HepG2 (cell line): ENCODE measurements at regions not wholly inside any gene's neighbourhood (a gene's known extent, or its start where the extent isn't known, plus 50 kb on each side); places are given as distances from the start of the nearest gene placed in this dataset.

Source experiments
- ATAC-seq: fragments of 200-7000 bp; cut with Tn5 transposase; 3 replicates; pipeline ENCODE4 v1.9.1; 2020; ENCODE audit warnings: mild to moderate bottlenecking, moderate library complexity
- BruUV-seq: library from RNA; stranded (reverse); fragments of 400-500 nt; replicated peaks from 2 replicates; lab custom pipeline; 2021; lab: Mats Ljungman, UMichigan
- CTCF ChIA-PET: fragments of 300-600 bp; formaldehyde crosslinking; extraction: SDS; loops from one replicate; lab custom pipeline; 2021; ENCODE audit warnings: low total read pairs, inconsistent platforms, low intra/inter-chr PET ratio; lab: Yijun Ruan, JAX
- POLR2A ChIA-PET: fragments of 350-600 bp; sonication (Branson Sonifier 250); formaldehyde crosslinking; loops from one replicate; lab custom pipeline; 2020; ENCODE audit warnings: antibody characterized with exemption, inconsistent platforms; lab: Yijun Ruan, JAX
- DNase-seq: peaks from one replicate; pipeline ENCODE4 v3.0.0-alpha.2; 2015; ENCODE audit warnings: low spot score
- FAIRE-seq: peaks from 3 replicates; lab custom pipeline; 2011; peaks lifted over from hg19 to GRCh38; lab: Jason Lieb, UNC
- H2AFZ ChIP-seq: one replicate; pipeline ENCODE4 v1.6.1; 2011; ENCODE audit warnings: low read length, inconsistent platforms
- H3K27ac ChIP-seq: fragments of 300-600 bp; 3 replicates; pipeline ENCODE4 v1.8.0; 2011; ENCODE audit warnings: mixed run types, mild to moderate bottlenecking, mixed read lengths, low read length, inconsistent platforms; ENCODE audit not compliant: insufficient read depth; ENCODE audit errors: extremely low read length
- H3K27me3 ChIP-seq, 2 experiments: fragments of 200-600 bp in 1 of 2; 2 replicates in 1 of 2; 3 replicates in 1 of 2; pipeline versions ENCODE4 v1.6.0 to v1.8.0; 2011; ENCODE audit warnings: low read length in 2 of 2, mild to moderate bottlenecking in 2 of 2, moderate library complexity in 2 of 2, inconsistent platforms in 1 of 2; ENCODE audit not compliant: insufficient read depth in 2 of 2, control insufficient read depth in 1 of 2
- H3K36me3 ChIP-seq, 2 experiments: fragments of 200-600 bp in 1 of 2; replicated peaks in 1 of 2; 2 replicates in 1 of 2; 3 replicates in 1 of 2; pipeline versions ENCODE4 v1.5.1 to v1.8.0; 2011; ENCODE audit warnings: low read length in 2 of 2, inconsistent platforms in 1 of 2; ENCODE audit not compliant: insufficient read depth in 2 of 2, control insufficient read depth in 1 of 2
- H3K4me1 ChIP-seq: 2 replicates; pipeline ENCODE4 v1.5.1; 2012; ENCODE audit warnings: low read length, inconsistent platforms; ENCODE audit not compliant: insufficient read depth
- H3K4me2 ChIP-seq: 2 replicates; pipeline ENCODE4 v1.6.0; 2011; ENCODE audit warnings: low read depth, low read length, inconsistent platforms
- H3K4me3 ChIP-seq, 3 experiments: fragments of 200-600 bp in 1 of 3; sonication (generic), shearing (Covaris generic) in 1 of 3; replicated peaks in 1 of 3; 2 replicates each; pipeline ENCODE4 v1.5.1; 2011 to 2016; ENCODE audit warnings: low read length in 3 of 3, inconsistent platforms in 2 of 3, low read depth in 2 of 3, mild to moderate bottlenecking in 2 of 3, control low read depth in 1 of 3, mixed read lengths in 1 of 3; ENCODE audit not compliant: insufficient read depth in 1 of 3
- H3K79me2 ChIP-seq: one replicate; pipeline ENCODE4 v1.6.1; 2011; ENCODE audit warnings: low read length, inconsistent platforms; ENCODE audit not compliant: insufficient read depth
- H3K9ac ChIP-seq: 2 replicates; pipeline ENCODE4 v1.6.0; 2011; ENCODE audit warnings: mild to moderate bottlenecking, low read depth, low read length, inconsistent platforms; ENCODE audit not compliant: insufficient read depth
- H3K9me3 ChIP-seq: 2 replicates; pipeline ENCODE4 v1.5.1; 2012; ENCODE audit warnings: mild to moderate bottlenecking, low read length
- H4K20me1 ChIP-seq: 2 replicates; pipeline ENCODE4 v1.6.0; 2011; ENCODE audit warnings: inconsistent platforms, mild to moderate bottlenecking, low read length, moderate library complexity; ENCODE audit not compliant: insufficient read depth
- ADNP ChIP-seq: sonication (generic); formaldehyde crosslinking; IDR thresholded peaks from 2 replicates; pipeline ENCODE4 v1.4.0; 2020; ENCODE audit warnings: missing genetic modification reagents
- ARHGAP35 ChIP-seq: sonication (generic); formaldehyde crosslinking; IDR thresholded peaks from 2 replicates; pipeline ENCODE4 v1.9.0; 2022; ENCODE audit warnings: mild to moderate bottlenecking, inconsistent platforms, moderate library complexity, missing genetic modification reagents, borderline replicate concordance
- EED ChIP-seq: sonication (generic); formaldehyde crosslinking; IDR thresholded peaks from 2 replicates; pipeline ENCODE4 v1.5.0; 2020; ENCODE audit warnings: mild to moderate bottlenecking, missing genetic modification reagents
- ETV6 ChIP-seq: sonication (generic); formaldehyde crosslinking; conservative IDR thresholded peaks from 2 replicates; pipeline ENCODE4 v1.4.0; 2020; ENCODE audit warnings: missing genetic modification reagents
- IRX3 ChIP-seq: sonication (generic); formaldehyde crosslinking; IDR thresholded peaks from 2 replicates; pipeline ENCODE4 v1.8.1; 2023; ENCODE audit warnings: mild to moderate bottlenecking, low read depth, missing genetic modification reagents, borderline replicate concordance
- MXI1 ChIP-seq: IDR thresholded peaks from 3 replicates; pipeline ENCODE4 v1.6.1; 2012; ENCODE audit warnings: low read depth, low read length, inconsistent platforms, borderline replicate concordance
- PBX2 ChIP-seq: IDR thresholded peaks from 2 replicates; pipeline ENCODE4 v1.6.1; 2016; ENCODE audit warnings: control low read depth
- RBM22 ChIP-seq: fragments of 200-400 bp; formaldehyde crosslinking; optimal IDR thresholded peaks from 2 replicates; pipeline ENCODE3; 2017; ENCODE audit warnings: mild to moderate bottlenecking, low read length, moderate library complexity
- YY1 ChIP-seq: IDR thresholded peaks from 2 replicates; pipeline ENCODE4 v1.6.1; 2011; ENCODE audit warnings: low read length, low read depth, moderate library complexity, mild to moderate bottlenecking; ENCODE audit not compliant: insufficient read depth, insufficient replicate concordance
- ZNF251 ChIP-seq: sonication (generic); formaldehyde crosslinking; IDR thresholded peaks from 2 replicates; pipeline ENCODE4 v1.9.0; 2021; ENCODE audit warnings: mild to moderate bottlenecking, missing genetic modification reagents
- ZNF503 ChIP-seq: sonication (generic); formaldehyde crosslinking; IDR thresholded peaks from 2 replicates; pipeline ENCODE4 v1.4.0; 2020; ENCODE audit warnings: missing genetic modification reagents
- WGBS: methylation state at CpG from one replicate; pipeline ENCODE4 v1.1.6; 2017; ENCODE audit warnings: low lambda C conversion rate; 5-methylcytosine and 5-hydroxymethylcytosine counted together
- in situ Hi-C: cut with HindIII; loops from 2 replicates; pipeline ENCODE4 v1.10.0; 2017; ENCODE audit warnings: low pct_unique_long_range_greater_than_20kb; ENCODE audit not compliant: extremely low pct_ligation_motif_present
- intact Hi-C: fragments of 100-400 bp; cut with micrococcal nuclease; formaldehyde crosslinking; loops from one replicate; pipeline ENCODE4 v1.10.0; 2022; ENCODE audit not compliant: unreplicated experiment
- TF ChIP-seq, protein P1 (sequence below): sonication (generic); formaldehyde crosslinking; IDR thresholded peaks from 2 replicates; pipeline ENCODE4 v1.4.0; 2020; ENCODE audit warnings: low read depth, mild to moderate bottlenecking, missing genetic modification reagents
- TF ChIP-seq, protein P2 (sequence below): sonication (generic); formaldehyde crosslinking; IDR thresholded peaks from 2 replicates; pipeline ENCODE4 v1.8.1; 2023; ENCODE audit warnings: mild to moderate bottlenecking, moderate library complexity, missing genetic modification reagents
- TF ChIP-seq, protein P3 (sequence below): sonication (generic); formaldehyde crosslinking; IDR thresholded peaks from 2 replicates; pipeline ENCODE4 v1.5.0; 2020; ENCODE audit warnings: missing genetic modification reagents

- in situ Hi-C loops, result no loop called here
- H4K20me1 ChIP-seq, result no peaks in the 10 kb centered on the region
- no peaks in the 10 kb centered on the region for H3K79me2 ChIP-seq
- intact Hi-C loops, result no loop called here
- H3K4me2 ChIP-seq, result no peak overlapping the region
- no peaks in the 10 kb centered on the region for H3K36me3 ChIP-seq
- no peaks in the 10 kb centered on the region for H3K9me3 ChIP-seq
- FAIRE-seq (no peak), ATAC-seq (no peak), DNase-seq (no peak)
- no TSS peak for BruUV-seq
- WGBS, result 3% methylated on average over 5 of the region's 5 CpGs
- TF ChIP-seq ADNP (CRISPR knock-in tag) (no peak), IRX3 (no peak), ETV6 (CRISPR knock-in tag) (no peak), MXI1 (no peak), RBM22 (no peak)
- TF ChIP-seq, protein P1, sequence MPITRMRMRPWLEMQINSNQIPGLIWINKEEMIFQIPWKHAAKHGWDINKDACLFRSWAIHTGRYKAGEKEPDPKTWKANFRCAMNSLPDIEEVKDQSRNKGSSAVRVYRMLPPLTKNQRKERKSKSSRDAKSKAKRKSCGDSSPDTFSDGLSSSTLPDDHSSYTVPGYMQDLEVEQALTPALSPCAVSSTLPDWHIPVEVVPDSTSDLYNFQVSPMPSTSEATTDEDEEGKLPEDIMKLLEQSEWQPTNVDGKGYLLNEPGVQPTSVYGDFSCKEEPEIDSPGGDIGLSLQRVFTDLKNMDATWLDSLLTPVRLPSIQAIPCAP (CRISPR knock-in tag), result no peak
- TF ChIP-seq, protein P2, sequence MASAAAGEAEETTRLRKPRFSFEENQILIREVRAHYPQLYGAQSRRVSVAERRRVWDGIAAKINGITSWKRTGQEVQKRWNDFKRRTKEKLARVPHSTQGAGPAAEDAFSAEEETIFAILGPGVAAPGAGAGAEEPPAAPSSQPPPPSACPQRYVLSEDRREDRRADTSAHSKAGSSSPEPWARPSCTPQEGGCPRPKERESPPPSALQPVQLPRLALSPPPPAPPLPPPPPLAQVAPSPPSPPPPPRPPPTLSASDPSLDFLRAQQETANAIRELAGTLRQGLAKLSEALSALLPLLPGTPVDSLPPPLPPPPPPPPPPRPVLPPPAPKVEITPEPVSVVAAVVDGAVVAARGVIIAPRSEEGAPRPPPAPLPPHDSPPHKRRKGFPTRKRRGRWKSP (CRISPR knock-in tag), result no peak
- H2AFZ ChIP-seq, result no peak overlapping the region
- H3K27me3 ChIP-seq, result no peaks in the 10 kb centered on the region
- H3K27ac ChIP-seq, result no peak overlapping the region
- no peak overlapping the region for H3K9ac ChIP-seq
- no peak overlapping the region for H3K4me3 ChIP-seq
- no peaks in the 10 kb centered on the region for H3K4me1 ChIP-seq
- POLR2A ChIA-PET, result no interaction called here
- CTCF ChIA-PET, result no interaction called here
Measured at GRCh38 chr5:53241572-53241971, 132.0 kb upstream of the MOCS2 start.

- in situ Hi-C loops, result no loop called here
- TF ChIP-seq PBX2 (CRISPR knock-in tag) (no peak), YY1 (peak; percentile 38), ZNF251 (no peak), ARHGAP35 (CRISPR knock-in tag) (no peak), ZNF503 (CRISPR knock-in tag) (no peak), EED (CRISPR knock-in tag) (no peak)
- TF ChIP-seq, protein P3, sequence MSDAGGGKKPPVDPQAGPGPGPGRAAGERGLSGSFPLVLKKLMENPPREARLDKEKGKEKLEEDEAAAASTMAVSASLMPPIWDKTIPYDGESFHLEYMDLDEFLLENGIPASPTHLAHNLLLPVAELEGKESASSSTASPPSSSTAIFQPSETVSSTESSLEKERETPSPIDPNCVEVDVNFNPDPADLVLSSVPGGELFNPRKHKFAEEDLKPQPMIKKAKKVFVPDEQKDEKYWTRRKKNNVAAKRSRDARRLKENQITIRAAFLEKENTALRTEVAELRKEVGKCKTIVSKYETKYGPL (CRISPR knock-in tag), result no peak
Measured at GRCh38 chr5:53243403-53243802, 133.8 kb upstream of the MOCS2 start.

More at GRCh38 chr5:53243403-53243802, 133.8 kb upstream of the MOCS2 start:
- WGBS, result 1% methylated on average over 3 of the region's 3 CpGs
- Histone ChIP-seq H3K9me3 (no peaks in the 10 kb centered on the region), H3K4me2 (no peak overlapping the region), H3K27ac (no peak overlapping the region), H3K79me2 (no peaks in the 10 kb centered on the region), H4K20me1 (no peaks in the 10 kb centered on the region), H3K9ac (no peak overlapping the region), H2AFZ (no peak overlapping the region), H3K4me1 (no peaks in the 10 kb centered on the region), H3K4me3 (no peak overlapping the region), H3K36me3 (no peaks in the 10 kb centered on the region), H3K27me3 (no peaks in the 10 kb centered on the region)
- no peak for DNase-seq
- CTCF ChIA-PET, result no interaction called here
- POLR2A ChIA-PET, result no interaction called here
- BruUV-seq, result no TSS peak
- no peak for ATAC-seq
- intact Hi-C loops, result no loop called here
- no peak for FAIRE-seq
